RWPE1 (cell line): ENCODE measurements at regions not wholly inside any gene's neighbourhood (a gene's known extent, or its start where the extent isn't known, plus 50 kb on each side); places are given as distances from the start of the nearest gene placed in this dataset.

Experiments
- CTCF ChIA-PET: fragments of 350-600 bp; sonication (Branson Sonifier 250); formaldehyde crosslinking; extraction: SDS; loops from one replicate; lab custom pipeline; 2021; lab: Yijun Ruan, JAX
- POLR2A ChIA-PET: fragments of 400-600 bp; formaldehyde crosslinking; extraction: SDS; loops from one replicate; lab custom pipeline; 2020; ENCODE audit warnings: antibody characterized with exemption; ENCODE audit not compliant: low non-redundant PET; lab: Yijun Ruan, JAX
- DNase-seq: peaks from one replicate; pipeline ENCODE4 v3.0.0; 2012; ENCODE audit warnings: low spot score
- H3K27ac ChIP-seq: fragments of 450-650 bp; 2 replicates; pipeline ENCODE4 v1.5.1; 2017
- CTCF ChIP-seq: fragments of 450-650 bp; conservative IDR thresholded peaks from 2 replicates; pipeline ENCODE4 v1.5.1; 2017; ENCODE audit warnings: low read depth, mild to moderate bottlenecking

- no peak for TF ChIP-seq CTCF
- no peak overlapping the region for H3K27ac ChIP-seq
- ChIA-PET POLR2A (no interaction called here), CTCF (no interaction called here)
- DNase-seq, result no peak
These were observed 207.8 kb downstream of the RAB28 start for GRCh38 chr4:13276357-13276756.

- POLR2A ChIA-PET, result no interaction called here
- CTCF ChIA-PET, result no interaction called here
These were observed 215.4 kb downstream of the RAB28 start for GRCh38 chr4:13268703-13269102.

GRCh38 chr4:13268165-13268564 is 216.0 kb downstream of the RAB28 start:
- ChIA-PET CTCF (no interaction called here), POLR2A (no interaction called here)
- no peak for DNase-seq
- no peak for TF ChIP-seq CTCF
- no peak overlapping the region for H3K27ac ChIP-seq

More at GRCh38 chr4:13268703-13269102, 215.4 kb downstream of the RAB28 start:
- no peak for TF ChIP-seq CTCF
- no peak overlapping the region for H3K27ac ChIP-seq
- no peak for DNase-seq

- no peak for TF ChIP-seq CTCF
- no peak overlapping the region for H3K27ac ChIP-seq
- ChIA-PET POLR2A (no interaction called here), CTCF (no interaction called here)
- DNase-seq, result no peak
These were observed 217.0 kb downstream of the RAB28 start for GRCh38 chr4:13267091-13267490.

- no peak for DNase-seq
- H3K27ac ChIP-seq, result no peak overlapping the region
- POLR2A ChIA-PET, result no interaction called here
- no peak for TF ChIP-seq CTCF
- CTCF ChIA-PET, result no interaction called here
These were observed 217.5 kb downstream of the RAB28 start for GRCh38 chr4:13266687-13267086.

- TF ChIP-seq CTCF, result no peak
- CTCF ChIA-PET, result interaction anchor here (0.6 kb wide), 1 partner anchor 297 kb away, joined by 4 read pairs; no protein-coding TSS in a partner anchor
- DNase-seq, result no peak
- POLR2A ChIA-PET, result no interaction called here
- no peak overlapping the region for H3K27ac ChIP-seq
These were observed 220.1 kb downstream of the RAB28 start for GRCh38 chr4:13263967-13264525.
